Activated naive CD4-positive, alpha-beta T cell treated with anti-CD3 and anti-CD28 coated beads, Interleukin-2, amount 50 U/mL, for 16 hours (primary cell): ENCODE measurements at regions not wholly inside any gene's neighbourhood (a gene's known extent, or its start where the extent isn't known, plus 50 kb on each side); places are given as distances from the start of the nearest gene placed in this dataset.
"Not testable (repeated sequence)": the region's sequence is repeated elsewhere in the genome, so short reads cannot be mapped to it uniquely, and the experiment has no call there.

Experiments
- DNase-seq: peaks from one replicate; pipeline ENCODE4 v3.0.0-alpha.2; 2020

DNA sequence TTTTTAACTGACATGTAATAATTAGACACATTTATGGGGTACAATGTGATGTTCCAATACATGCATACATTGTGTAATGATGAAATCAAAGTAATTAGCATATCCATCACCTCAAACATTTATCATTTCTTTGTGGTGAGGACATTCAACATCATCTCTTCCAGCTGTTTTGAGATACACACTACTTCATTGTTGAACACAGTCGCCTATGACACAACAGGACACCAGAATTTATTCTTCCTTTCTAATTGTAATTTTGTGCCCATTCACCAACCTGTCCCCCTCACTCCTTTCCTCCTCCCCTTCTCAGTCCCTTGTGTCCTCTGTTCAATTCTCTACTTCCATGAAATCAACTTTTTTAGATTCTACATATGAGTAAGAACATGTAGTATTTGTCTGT, 113.4 kb upstream of the CBLB start:
- no peak for DNase-seq

GRCh38 chr3:105984837-105985236, 116.0 kb upstream of the CBLB start:
- DNase-seq, result no peak

DNA sequence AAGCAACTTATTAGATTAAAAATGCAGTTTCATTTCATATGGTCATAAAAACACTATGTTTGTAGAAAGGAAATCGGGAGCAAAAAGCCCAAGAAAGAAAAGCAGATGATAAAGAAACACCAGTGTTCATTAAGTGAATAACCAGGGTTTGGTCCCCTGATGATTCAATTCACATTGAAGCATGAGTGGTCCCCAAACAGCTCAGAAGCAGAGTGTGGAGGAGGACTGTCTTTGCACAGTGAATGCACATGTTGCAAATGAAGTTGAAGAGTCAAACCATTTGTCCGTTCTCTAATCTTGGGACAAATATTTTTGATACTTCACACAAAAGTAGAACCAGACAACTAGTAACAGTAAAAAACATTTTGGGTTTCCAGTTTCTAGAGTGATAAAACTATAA, 117.5 kb upstream of the CBLB start:
- DNase-seq, result not testable (repeated sequence)

DNA sequence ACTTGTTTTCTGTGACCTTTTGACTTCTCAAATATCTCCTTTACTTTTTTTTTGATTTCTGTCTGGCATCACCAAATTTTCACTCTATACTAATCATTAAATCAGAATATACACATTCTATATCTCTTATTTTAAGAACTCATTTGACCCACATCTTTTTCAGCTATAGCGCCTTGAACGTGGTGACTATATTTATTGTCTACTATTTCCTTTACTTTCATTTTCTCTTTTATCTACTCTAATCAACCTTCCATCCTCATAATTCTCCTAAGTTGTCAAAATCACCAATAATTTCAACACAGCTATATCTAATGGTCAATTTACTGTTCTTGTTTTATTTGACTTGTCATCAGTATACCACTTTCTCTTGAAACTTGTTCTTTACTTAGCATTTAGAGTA, 119.0 kb upstream of the CBLB start:
- no peak for DNase-seq

- DNase-seq, result no peak
Observed at GRCh38 chr3:105988540-105989212, 119.9 kb upstream of the CBLB start.

GRCh38 chr3:105996781-105997180, 128.0 kb upstream of the CBLB start:
- DNase-seq, result no peak

GRCh38 chr3:105997466-105997799, 128.6 kb upstream of the CBLB start:
- DNase-seq, result no peak

- DNase-seq, result no peak
Observed at GRCh38 chr3:105997800-105998526, 129.2 kb upstream of the CBLB start.

GRCh38 chr3:105999856-106000255, 131.0 kb upstream of the CBLB start:
- DNase-seq, result no peak

GRCh38 chr3:106001923-106002322, 133.1 kb upstream of the CBLB start:
- DNase-seq, result no peak

GRCh38 chr3:106004137-106004681, 135.4 kb upstream of the CBLB start:
- DNase-seq, result no peak

DNA sequence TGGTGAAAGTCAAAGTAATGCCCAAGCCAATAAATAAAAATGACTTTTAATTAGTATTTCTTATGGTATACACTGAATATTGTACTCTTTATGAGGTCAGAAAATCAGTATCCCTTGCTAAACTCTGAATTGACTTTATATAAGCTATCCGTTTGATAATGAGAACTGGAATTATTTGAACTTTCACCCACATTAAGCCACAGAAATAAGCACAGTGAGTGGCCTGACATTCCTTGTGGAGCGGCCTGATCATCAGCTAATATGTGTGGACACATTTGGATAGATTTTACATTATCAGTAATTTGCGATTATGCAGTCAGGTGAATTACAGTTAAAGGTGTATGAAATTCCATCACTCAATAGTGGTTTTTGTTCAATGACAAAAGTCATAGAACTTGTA, 136.0 kb upstream of the CBLB start:
- no peak for DNase-seq

DNA sequence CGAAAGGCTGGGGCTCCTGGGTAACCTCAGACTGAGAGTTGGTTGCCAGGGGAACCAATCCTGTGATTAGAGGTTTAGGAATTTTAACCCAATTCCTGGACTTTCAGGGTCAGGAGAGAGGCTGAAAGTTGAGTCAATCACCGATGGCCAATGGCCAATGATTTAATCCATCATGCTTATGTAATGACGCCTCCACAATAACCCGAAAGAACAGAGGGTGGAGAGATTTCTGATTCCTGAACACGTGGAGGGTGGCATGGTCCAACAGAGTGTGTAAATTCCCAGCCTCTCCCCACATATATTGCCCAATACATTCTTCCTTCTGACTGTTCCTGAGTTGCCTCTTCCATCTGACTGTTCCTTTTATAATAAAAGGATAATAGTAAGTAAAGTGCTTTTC, 137.2 kb upstream of the CBLB start:
- DNase-seq, result no peak

GRCh38 chr3:106006571-106006970, 137.8 kb upstream of the CBLB start:
- DNase-seq, result no peak

DNA sequence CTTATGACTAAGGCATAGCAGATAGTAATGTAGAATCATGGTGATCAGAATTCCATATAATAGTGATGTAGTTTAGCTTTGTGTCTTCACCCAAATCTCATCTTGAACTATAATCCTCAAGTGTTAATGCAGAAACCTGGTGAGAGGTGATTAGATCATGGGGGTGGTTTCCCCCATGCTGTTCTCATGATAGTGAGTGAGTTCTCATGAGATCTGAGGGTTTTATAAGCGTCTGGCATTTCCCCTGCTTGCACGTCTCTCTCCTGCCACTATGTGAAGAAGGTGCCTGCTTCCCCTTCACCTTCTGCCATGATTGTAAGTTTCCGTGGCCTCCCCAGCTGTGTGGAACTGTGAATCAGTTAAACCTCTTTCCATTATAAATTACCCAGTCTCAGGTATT, 138.7 kb upstream of the CBLB start:
- no peak for DNase-seq

- DNase-seq, result no peak
Observed at GRCh38 chr3:106008766-106009165, 140.0 kb upstream of the CBLB start.

GRCh38 chr3:106010829-106011228, 142.0 kb upstream of the CBLB start:
- DNase-seq, result no peak

DNA sequence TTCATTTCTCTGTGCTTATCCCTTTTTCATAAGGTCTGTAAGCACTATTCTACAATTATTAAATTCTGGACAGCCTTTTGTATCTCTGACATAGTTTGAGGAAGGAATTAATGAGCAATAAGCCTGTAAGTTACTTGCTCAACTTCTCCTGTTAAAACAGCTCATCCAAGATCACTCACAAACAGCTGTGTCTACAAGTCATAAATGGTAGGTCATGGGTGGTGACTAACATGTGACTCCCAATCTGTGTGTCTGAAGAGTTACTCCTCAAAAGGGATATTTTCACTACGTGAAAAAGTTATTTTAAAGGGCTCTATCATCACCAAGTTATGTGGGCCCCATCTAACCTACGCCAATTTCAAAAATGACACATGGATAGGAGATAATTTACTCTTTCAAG, 145.2 kb upstream of the CBLB start:
- no peak for DNase-seq

DNA sequence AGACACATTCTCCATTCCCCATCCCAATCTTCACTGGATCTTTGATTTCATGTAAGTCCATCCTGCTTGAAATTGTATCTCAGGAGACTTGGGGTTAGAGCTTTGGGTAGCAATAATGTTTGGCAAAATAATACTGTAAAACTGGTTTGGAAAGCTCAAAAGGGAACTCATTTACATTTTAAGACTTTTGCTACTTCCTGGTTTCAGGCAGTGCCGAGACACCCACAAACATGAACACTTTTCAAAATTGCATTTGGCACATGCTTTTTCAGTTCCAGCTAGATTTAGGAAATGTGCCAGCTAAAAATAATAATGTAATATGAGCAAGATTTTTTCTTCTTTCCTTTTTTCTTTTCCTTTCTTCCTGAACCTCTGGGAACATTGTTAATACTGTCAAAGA, 145.7 kb upstream of the CBLB start:
- no peak for DNase-seq

DNA sequence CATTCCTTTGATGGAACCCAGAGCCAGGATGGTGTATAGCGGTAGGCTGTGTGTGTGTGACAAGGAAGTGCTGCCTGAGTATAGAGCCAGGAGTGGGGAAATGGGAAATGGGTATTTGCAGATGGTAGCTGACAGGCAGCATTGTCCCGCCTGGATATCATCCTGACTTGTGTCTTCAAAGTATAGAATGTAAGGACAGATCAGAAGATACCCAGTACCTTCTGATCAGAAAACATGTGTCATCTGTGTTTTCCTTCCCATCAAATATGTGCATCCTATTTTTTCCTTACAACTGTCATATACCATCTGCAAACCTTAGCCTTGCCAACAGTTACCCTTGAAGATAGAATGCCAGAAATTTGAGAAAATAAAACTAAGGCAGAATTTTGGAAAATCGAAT, 146.2 kb upstream of the CBLB start:
- DNase-seq, result no peak

DNA sequence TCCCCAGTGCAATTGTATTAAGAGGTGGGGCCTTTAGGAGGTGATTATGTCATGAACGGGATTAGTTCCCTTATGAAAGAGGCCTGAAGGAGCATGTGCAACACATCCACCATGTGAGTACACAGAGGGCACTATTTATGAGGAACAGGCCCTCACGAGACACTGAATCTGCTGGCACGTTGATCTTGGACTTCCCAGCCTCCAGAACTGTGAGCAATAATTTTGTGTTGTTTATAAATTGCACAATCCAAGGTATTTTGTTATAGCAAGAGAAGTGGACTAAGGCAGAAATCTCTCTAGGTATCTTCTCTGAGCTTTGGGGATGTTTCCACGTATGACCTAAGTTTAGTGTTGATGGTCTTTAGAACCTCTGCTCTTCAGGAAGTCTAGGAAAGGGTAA, 149.3 kb upstream of the CBLB start:
- DNase-seq, result no peak

DNA sequence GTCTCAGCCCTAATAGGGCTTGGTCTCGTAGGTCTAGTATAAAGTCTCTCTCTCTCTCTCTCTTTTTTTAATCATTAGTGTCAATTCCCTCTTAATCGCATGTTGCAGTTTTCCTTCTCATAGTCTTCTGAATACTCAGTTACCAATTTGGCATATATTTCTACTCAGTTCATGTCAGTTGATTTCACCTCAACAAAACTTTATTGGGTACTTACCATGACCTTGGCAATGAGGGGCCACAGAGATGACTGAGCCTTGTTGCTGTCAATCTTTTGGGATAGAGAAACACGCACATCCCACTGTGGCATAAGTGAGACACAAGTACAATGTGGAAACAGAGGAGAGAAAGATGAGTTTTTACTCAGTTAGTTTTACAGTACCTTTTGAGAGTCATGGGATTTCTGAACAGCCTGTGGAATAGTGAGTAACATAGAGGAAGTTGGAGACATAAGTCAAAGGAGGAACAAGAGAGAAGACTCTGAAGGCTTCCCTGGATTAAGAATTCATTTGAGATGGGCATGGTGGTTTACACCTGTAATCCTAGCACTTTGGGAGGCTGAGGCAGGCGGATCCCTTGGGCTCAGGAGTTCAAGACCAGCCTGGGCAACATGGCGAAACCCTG, 150.2 kb upstream of the CBLB start:
- no peak for DNase-seq

GRCh38 chr3:106022913-106023312, 154.1 kb upstream of the CBLB start:
- DNase-seq, result no peak

DNA sequence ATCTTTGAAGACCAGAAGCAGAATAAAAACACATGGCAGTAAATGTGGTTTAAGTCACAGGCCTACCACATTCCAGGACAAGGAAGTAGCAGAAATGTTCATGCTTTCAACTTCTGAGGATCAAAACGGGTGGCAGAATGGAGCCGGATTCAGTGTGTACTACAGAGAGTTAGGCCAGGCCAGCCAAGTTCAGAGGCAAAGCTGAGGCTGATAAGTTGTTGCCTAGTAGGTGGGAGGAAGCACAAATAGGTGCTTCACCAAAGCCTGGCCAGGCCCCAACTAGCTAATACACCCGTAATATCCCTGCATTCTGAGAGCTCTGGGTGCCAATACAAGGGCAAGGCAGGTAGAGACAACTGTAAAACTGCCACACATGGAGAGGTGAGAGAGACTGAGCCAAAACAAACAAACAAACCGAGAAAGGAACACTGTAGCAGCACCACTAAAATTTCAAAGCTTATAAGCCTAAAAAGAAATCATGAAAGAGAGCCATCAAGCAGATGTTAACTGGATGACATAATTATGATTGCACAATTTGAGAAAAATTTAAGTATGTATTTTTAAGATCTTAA, 156.4 kb upstream of the CBLB start:
- DNase-seq, result no peak
